ENCODE measurements at regions not wholly inside any gene's neighbourhood (a gene's known extent, or its start where the extent isn't known, plus 50 kb on each side); places are given as distances from the start of the nearest gene placed in this dataset.

DNA sequence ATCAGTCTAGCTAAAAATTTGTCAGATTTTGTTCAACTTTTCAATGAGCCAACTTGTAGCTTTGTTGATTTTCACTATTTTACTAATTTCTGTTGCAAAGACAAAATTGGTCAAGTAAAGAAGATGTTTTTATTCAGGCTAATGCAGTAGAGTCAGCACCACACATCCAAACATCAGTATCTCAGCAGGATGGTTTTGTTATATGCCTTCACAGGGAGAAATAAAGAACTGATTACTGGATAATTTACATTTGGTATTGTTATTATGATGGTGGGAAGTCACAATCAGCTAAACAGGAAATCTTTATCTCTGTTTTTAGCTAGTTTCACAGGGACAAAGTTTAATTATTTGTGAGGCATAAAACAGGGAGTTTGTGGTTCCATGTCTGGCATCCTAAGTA, 713.4 kb downstream of the SLITRK5 start:
- Histone ChIP-seq H3K9me3 (no peaks in the 10 kb centered on the region), H3K4me1 (replicated peaks) (no peaks in the 10 kb centered on the region), H3K27me3 (replicated peaks; ENCODE audit: insufficient read depth) (no peaks in the 10 kb centered on the region), H3K4me3 (no peak overlapping the region), H3K27ac (no peak overlapping the region), H3K36me3 (no peaks in the 10 kb centered on the region)
- intact Hi-C loops (cut with DNase I), result no loop called here
- TF ChIP-seq POLR2A (IDR thresholded peaks at IDR 0.05) (no peak), POLR2AphosphoS5 (IDR thresholded peaks at IDR 0.05) (no peak)
- TF ChIP-seq, protein P1, sequence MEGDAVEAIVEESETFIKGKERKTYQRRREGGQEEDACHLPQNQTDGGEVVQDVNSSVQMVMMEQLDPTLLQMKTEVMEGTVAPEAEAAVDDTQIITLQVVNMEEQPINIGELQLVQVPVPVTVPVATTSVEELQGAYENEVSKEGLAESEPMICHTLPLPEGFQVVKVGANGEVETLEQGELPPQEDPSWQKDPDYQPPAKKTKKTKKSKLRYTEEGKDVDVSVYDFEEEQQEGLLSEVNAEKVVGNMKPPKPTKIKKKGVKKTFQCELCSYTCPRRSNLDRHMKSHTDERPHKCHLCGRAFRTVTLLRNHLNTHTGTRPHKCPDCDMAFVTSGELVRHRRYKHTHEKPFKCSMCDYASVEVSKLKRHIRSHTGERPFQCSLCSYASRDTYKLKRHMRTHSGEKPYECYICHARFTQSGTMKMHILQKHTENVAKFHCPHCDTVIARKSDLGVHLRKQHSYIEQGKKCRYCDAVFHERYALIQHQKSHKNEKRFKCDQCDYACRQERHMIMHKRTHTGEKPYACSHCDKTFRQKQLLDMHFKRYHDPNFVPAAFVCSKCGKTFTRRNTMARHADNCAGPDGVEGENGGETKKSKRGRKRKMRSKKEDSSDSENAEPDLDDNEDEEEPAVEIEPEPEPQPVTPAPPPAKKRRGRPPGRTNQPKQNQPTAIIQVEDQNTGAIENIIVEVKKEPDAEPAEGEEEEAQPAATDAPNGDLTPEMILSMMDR (IDR thresholded peaks at IDR 0.05), result no peak
- DNase-seq (ENCODE audit: low spot score), result no peak

DNA sequence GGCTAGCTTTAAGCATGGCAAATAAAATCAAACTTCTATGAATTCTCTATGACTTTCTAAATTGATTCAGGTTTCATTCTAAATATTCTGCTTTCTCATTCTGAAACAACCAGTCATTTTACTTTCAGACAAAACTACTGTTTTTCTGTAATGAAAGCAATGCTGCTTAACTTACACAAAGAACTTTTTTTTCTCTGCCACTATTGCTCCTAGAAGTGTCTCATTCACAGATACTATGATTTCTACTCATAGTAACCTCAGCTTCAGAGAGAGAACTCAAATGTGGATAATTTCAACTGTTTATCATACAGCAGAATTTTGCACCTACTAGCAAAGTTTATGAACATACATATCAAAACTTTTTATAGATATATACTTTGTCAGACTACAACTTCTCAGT, 724.6 kb downstream of the SLITRK5 start:
- Histone ChIP-seq H3K9me3 (no peaks in the 10 kb centered on the region), H3K4me1 (replicated peaks) (no peaks in the 10 kb centered on the region), H3K4me3 (no peak overlapping the region), H3K27me3 (replicated peaks; ENCODE audit: insufficient read depth) (no peaks in the 10 kb centered on the region), H3K27ac (no peak overlapping the region), H3K36me3 (no peaks in the 10 kb centered on the region)
- intact Hi-C loops (cut with DNase I), result no loop called here
- TF ChIP-seq, protein P1 (IDR thresholded peaks at IDR 0.05), result no peak
- TF ChIP-seq POLR2A (IDR thresholded peaks at IDR 0.05) (no peak), POLR2AphosphoS5 (IDR thresholded peaks at IDR 0.05) (no peak)
- DNase-seq (ENCODE audit: low spot score), result no peak

DNA sequence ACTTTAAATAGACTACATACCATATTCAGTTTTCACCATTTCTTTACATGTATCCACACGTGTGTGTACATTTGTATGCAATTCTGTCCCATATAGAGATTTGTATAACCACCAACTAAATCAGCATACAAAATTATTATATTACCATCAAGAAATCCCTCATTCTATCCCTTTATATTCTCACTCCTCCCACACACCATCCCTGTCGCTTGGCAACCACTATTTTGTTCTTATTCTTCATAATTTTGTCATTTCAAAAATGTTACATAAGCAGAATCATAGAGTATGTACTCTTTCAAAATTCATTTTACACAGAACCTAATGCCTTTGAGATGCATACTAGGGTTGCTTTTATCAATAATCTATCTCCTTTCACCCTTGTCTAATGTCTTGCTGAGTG, 740.5 kb downstream of the SLITRK5 start:
- Histone ChIP-seq H3K27me3 (replicated peaks; ENCODE audit: insufficient read depth) (no peaks in the 10 kb centered on the region), H3K36me3 (no peaks in the 10 kb centered on the region), H3K4me3 (no peak overlapping the region), H3K4me1 (replicated peaks) (no peaks in the 10 kb centered on the region), H3K27ac (no peak overlapping the region), H3K9me3 (no peaks in the 10 kb centered on the region)
- TF ChIP-seq POLR2AphosphoS5 (IDR thresholded peaks at IDR 0.05) (no peak), POLR2A (IDR thresholded peaks at IDR 0.05) (no peak)
- TF ChIP-seq, protein P1 (IDR thresholded peaks at IDR 0.05), result no peak
- DNase-seq (ENCODE audit: low spot score), result no peak
- intact Hi-C loops (cut with DNase I), result no loop called here
- WGBS, result 91% methylated on average over 2 of the region's 2 CpGs

DNA sequence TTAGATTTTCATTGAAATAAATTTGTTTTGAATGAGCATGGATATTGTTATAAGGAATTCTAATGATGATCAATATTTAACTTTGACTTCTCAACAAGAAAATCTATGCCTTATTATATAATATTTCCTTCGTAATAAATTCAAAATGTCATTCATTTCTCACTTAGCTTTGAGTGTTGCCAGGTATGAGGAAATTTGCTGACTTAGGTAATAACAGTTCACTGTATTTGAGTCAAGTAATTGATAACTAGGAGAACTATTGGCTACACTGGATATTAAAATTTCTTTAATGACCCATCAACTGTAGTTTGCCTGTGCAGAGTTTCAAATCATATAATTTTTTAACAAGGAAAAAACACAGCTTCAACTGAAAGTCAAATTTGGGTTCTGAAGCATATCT, 746.6 kb downstream of the SLITRK5 start:
- no peak for DNase-seq (ENCODE audit: low spot score)
- no peak overlapping the region for H3K27ac ChIP-seq
- 46% methylated on average over 1 of the region's 1 CpG for WGBS
- no peaks in the 10 kb centered on the region for H3K9me3 ChIP-seq
- H3K36me3 ChIP-seq, result no peaks in the 10 kb centered on the region
- no peak for TF ChIP-seq POLR2AphosphoS5 (IDR thresholded peaks at IDR 0.05)
- TF ChIP-seq, protein P1 (IDR thresholded peaks at IDR 0.05), result no peak
- TF ChIP-seq POLR2A (IDR thresholded peaks at IDR 0.05), result no peak
- H3K4me3 ChIP-seq, result no peak overlapping the region
- H3K27me3 ChIP-seq (replicated peaks; ENCODE audit: insufficient read depth), result no peaks in the 10 kb centered on the region
- intact Hi-C loops (cut with DNase I), result no loop called here
- no peaks in the 10 kb centered on the region for H3K4me1 ChIP-seq (replicated peaks)

DNA sequence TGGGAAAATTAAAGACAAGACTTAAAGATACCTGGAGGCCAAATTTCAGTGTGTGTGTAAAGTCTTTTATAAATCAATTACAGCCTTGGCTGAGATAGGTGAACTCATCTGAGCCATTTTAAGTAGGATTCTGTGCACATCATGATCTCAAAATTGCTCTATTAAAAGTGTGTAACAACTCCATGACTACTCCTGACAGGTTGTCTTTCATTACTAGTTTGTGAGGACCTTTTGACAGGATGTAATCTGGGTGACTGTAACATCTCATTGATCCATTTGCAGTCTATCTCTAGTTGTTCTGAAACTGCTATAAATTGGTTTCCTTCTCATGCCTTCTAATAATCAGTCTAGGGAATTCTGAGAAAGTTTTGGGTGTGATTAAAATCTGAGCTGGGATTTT, 753.3 kb downstream of the SLITRK5 start:
- H3K4me1 ChIP-seq (replicated peaks), result no peaks in the 10 kb centered on the region

More for the DNA sequence above, 753.3 kb downstream of the SLITRK5 start:
- no peak overlapping the region for H3K27ac ChIP-seq
- TF ChIP-seq POLR2A (IDR thresholded peaks at IDR 0.05) (no peak), POLR2AphosphoS5 (IDR thresholded peaks at IDR 0.05) (no peak)
- TF ChIP-seq, protein P1 (IDR thresholded peaks at IDR 0.05), result no peak
- no peaks in the 10 kb centered on the region for H3K9me3 ChIP-seq
- intact Hi-C loops (cut with DNase I), result no loop called here
- no peak for DNase-seq (ENCODE audit: low spot score)
- H3K27me3 ChIP-seq (replicated peaks; ENCODE audit: insufficient read depth), result no peaks in the 10 kb centered on the region
- no peak overlapping the region for H3K4me3 ChIP-seq
- no peaks in the 10 kb centered on the region for H3K36me3 ChIP-seq

All from prostate gland (tissue), 2 donors.